OCI-LY7 (cell line): ENCODE measurements at regions not wholly inside any gene's neighbourhood (a gene's known extent, or its start where the extent isn't known, plus 50 kb on each side); places are given as distances from the start of the nearest gene placed in this dataset.

Experiments
- BruUV-seq: library from RNA; stranded (reverse); fragments of 400-500 nt; replicated peaks from 2 replicates; lab custom pipeline; 2021; lab: Mats Ljungman, UMichigan
- CTCF ChIA-PET: fragments of 300-600 bp; sonication (Branson Sonifier 250); formaldehyde crosslinking; loops from one replicate; lab custom pipeline; 2022; ENCODE audit warnings: antibody characterized with exemption; ENCODE audit not compliant: unreplicated experiment; lab: Charles Lee
- POLR2A ChIA-PET: fragments of 300-600 bp; sonication (Branson Sonifier 250); formaldehyde crosslinking; loops from one replicate; lab custom pipeline; 2022; ENCODE audit warnings: antibody characterized with exemption; lab: Charles Lee
- DNase-seq: peaks from one replicate; pipeline ENCODE4 v3.0.0-alpha.2; 2015; ENCODE audit warnings: low spot score
- H2AFZ ChIP-seq: fragments of 200-600 bp; sonication (generic), shearing (Covaris generic); 2 replicates; pipeline ENCODE4 v1.6.1; 2014; ENCODE audit warnings: mild to moderate bottlenecking, antibody characterized with exemption, low read length, moderate library complexity
- H3K27ac ChIP-seq: fragments of 200-600 bp; sonication (generic); 2 replicates; pipeline ENCODE4 v1.5.1; 2014; ENCODE audit warnings: mixed run types, low read depth, mild to moderate bottlenecking, moderate library complexity, low read length, inconsistent platforms; ENCODE audit not compliant: poor library complexity, severe bottlenecking
- H3K36me3 ChIP-seq: fragments of 200-600 bp; sonication (generic); 2 replicates; pipeline ENCODE4 v1.6.1; 2014; ENCODE audit warnings: mild to moderate bottlenecking, antibody characterized with exemption, low read length, moderate library complexity, mixed read lengths; ENCODE audit not compliant: insufficient read depth
- H3K4me1 ChIP-seq: fragments of 200-600 bp; sonication (generic); 2 replicates; pipeline ENCODE4 v1.5.1; 2014; ENCODE audit warnings: mild to moderate bottlenecking, low read length; ENCODE audit not compliant: insufficient read depth, poor library complexity, severe bottlenecking
- H3K4me2 ChIP-seq: fragments of 200-600 bp; sonication (generic); 2 replicates; pipeline ENCODE4 v1.6.1; 2014; ENCODE audit warnings: mild to moderate bottlenecking, low read length
- H3K4me3 ChIP-seq: fragments of 200-600 bp; sonication (generic); 2 replicates; pipeline ENCODE4 v1.5.1; 2014; ENCODE audit warnings: mild to moderate bottlenecking, low read depth, low read length; ENCODE audit not compliant: poor library complexity, severe bottlenecking
- H3K79me2 ChIP-seq: fragments of 200-600 bp; sonication (generic); 2 replicates; pipeline ENCODE4 v1.6.1; 2016; ENCODE audit warnings: low read depth, mild to moderate bottlenecking, low read length, moderate library complexity, mixed read lengths; ENCODE audit not compliant: insufficient read depth
- H3K9me2 ChIP-seq: fragments of 200-600 bp; sonication (generic); 2 replicates; pipeline ENCODE4 v1.6.1; 2016; ENCODE audit warnings: mild to moderate bottlenecking, low read length, mixed read lengths; ENCODE audit not compliant: insufficient read depth
- H3K9me3 ChIP-seq: fragments of 200-600 bp; sonication (generic); 2 replicates; pipeline ENCODE4 v1.6.1; 2014; ENCODE audit warnings: mild to moderate bottlenecking, mixed run types, low read length, mixed read lengths
- H4K20me1 ChIP-seq: fragments of 200-600 bp; sonication (generic); 2 replicates; pipeline ENCODE4 v1.6.1; 2014; ENCODE audit warnings: mild to moderate bottlenecking, antibody characterized with exemption, low read length, moderate library complexity, mixed read lengths; ENCODE audit not compliant: insufficient read depth
- CTCF ChIP-seq: fragments of 200-600 bp; sonication (generic); conservative IDR thresholded peaks from 2 replicates; pipeline ENCODE4 v1.5.1; 2014; ENCODE audit warnings: mild to moderate bottlenecking, antibody characterized with exemption, low read length, moderate library complexity, mixed read lengths
- EZH2phosphoT487 ChIP-seq: fragments of 200-600 bp; sonication (generic); IDR thresholded peaks from 2 replicates; pipeline ENCODE4 v1.6.1; 2018; ENCODE audit warnings: low read depth, borderline replicate concordance, mild to moderate bottlenecking, mixed run types, antibody characterized with exemption, low read length, moderate library complexity, mixed read lengths
- intact Hi-C: fragments of 100-400 bp; cut with micrococcal nuclease; formaldehyde crosslinking; loops from one replicate; pipeline ENCODE4 v1.10.0; 2022; ENCODE audit not compliant: unreplicated experiment

GRCh38 chr10:60687679-60688078 lies 90.6 kb upstream of the CDK1 start:
- Histone ChIP-seq H3K27ac (no peak overlapping the region), H3K9me2 (no peaks in the 10 kb centered on the region), H3K9me3 (no peaks in the 10 kb centered on the region), H2AFZ (no peak overlapping the region), H3K79me2 (no peaks in the 10 kb centered on the region), H3K36me3 (no peaks in the 10 kb centered on the region), H3K4me2 (no peak overlapping the region), H3K4me1 (no peaks in the 10 kb centered on the region), H3K4me3 (no peak overlapping the region), H4K20me1 (no peaks in the 10 kb centered on the region)
- no peak for DNase-seq
- TF ChIP-seq EZH2phosphoT487 = no peak
- no peak for TF ChIP-seq CTCF
- ChIA-PET POLR2A (interaction anchor here (0.6 kb wide), 1 partner anchor 654 kb away, joined by 6 read pairs; no protein-coding TSS in a partner anchor), CTCF (no interaction called here)
- BruUV-seq = no TSS peak
- intact Hi-C loops = no loop called here

- no TSS peak for BruUV-seq
- H3K4me2 ChIP-seq = no peak overlapping the region
- H3K9me3 ChIP-seq = no peaks in the 10 kb centered on the region
- POLR2A ChIA-PET = interaction anchor here (1.2 kb wide), 1 partner anchor 16 kb away, joined by 3 read pairs; no protein-coding TSS in a partner anchor
- H3K27ac ChIP-seq = no peak overlapping the region
- H3K79me2 ChIP-seq = no peaks in the 10 kb centered on the region
- no peaks in the 10 kb centered on the region for H3K4me1 ChIP-seq
- no peaks in the 10 kb centered on the region for H3K9me2 ChIP-seq
- TF ChIP-seq CTCF (no peak), EZH2phosphoT487 (no peak)
- H4K20me1 ChIP-seq = no peaks in the 10 kb centered on the region
- CTCF ChIA-PET = no interaction called here
- no peak for DNase-seq
- intact Hi-C loops = no loop called here
- no peak overlapping the region for H2AFZ ChIP-seq
- no peaks in the 10 kb centered on the region for H3K36me3 ChIP-seq
- no peak overlapping the region for H3K4me3 ChIP-seq
These were observed 94.2 kb upstream of the CDK1 start for GRCh38 chr10:60684091-60684490.

- H3K79me2 ChIP-seq = no peaks in the 10 kb centered on the region
These were observed 97.2 kb upstream of the CDK1 start for GRCh38 chr10:60681103-60681502.

More at GRCh38 chr10:60681103-60681502, 97.2 kb upstream of the CDK1 start:
- no peak overlapping the region for H3K4me2 ChIP-seq
- no peak overlapping the region for H2AFZ ChIP-seq
- H4K20me1 ChIP-seq = no peaks in the 10 kb centered on the region
- no peak for DNase-seq
- H3K27ac ChIP-seq = no peak overlapping the region
- no peaks in the 10 kb centered on the region for H3K4me1 ChIP-seq
- BruUV-seq = no TSS peak
- intact Hi-C loops = no loop called here
- H3K4me3 ChIP-seq = no peak overlapping the region
- H3K9me2 ChIP-seq = no peaks in the 10 kb centered on the region
- TF ChIP-seq EZH2phosphoT487 = no peak
- no peak for TF ChIP-seq CTCF
- no peaks in the 10 kb centered on the region for H3K9me3 ChIP-seq
- CTCF ChIA-PET = no interaction called here
- no peaks in the 10 kb centered on the region for H3K36me3 ChIP-seq
- POLR2A ChIA-PET = no interaction called here
